Left lung (tissue), 4 donors: ENCODE measurements at regions not wholly inside any gene's neighbourhood (a gene's known extent, or its start where the extent isn't known, plus 50 kb on each side); places are given as distances from the start of the nearest gene placed in this dataset.
A peak's percentile ranks its signal among the peaks of the same experiment; 100 is the strongest.
"Not testable (repeated sequence)": the region's sequence is repeated elsewhere in the genome, so short reads cannot be mapped to it uniquely, and the experiment has no call there.

Experiments
- ATAC-seq: fragments of 200-7000 bp; cut with Tn5 transposase; one replicate; pipeline ENCODE4 v1.9.1; 2020; ENCODE audit warnings: moderate library complexity
- DNase-seq, 4 donors: peaks; one replicate each; pipeline ENCODE4 v3.0.0-alpha.2; 2013 to 2020
- H3K27ac ChIP-seq, 2 donors: fragments of 200-600 bp; sonication (generic) in 1 of 2; one replicate each; pipeline versions ENCODE4 v1.5.0 to v1.8.0; 2020 to 2021
- H3K27me3 ChIP-seq, 2 donors: fragments of 200-600 bp; sonication (generic) in 1 of 2; one replicate each; pipeline versions ENCODE4 v1.5.0 to v1.8.0; 2020 to 2021
- H3K36me3 ChIP-seq, 2 donors: fragments of 200-600 bp; sonication (generic) in 1 of 2; one replicate each; pipeline versions ENCODE4 v1.5.0 to v1.8.0; 2020 to 2021
- H3K4me1 ChIP-seq, 2 donors: fragments of 200-600 bp; one replicate each; pipeline ENCODE4 v1.8.0; 2021
- H3K4me3 ChIP-seq, 2 donors: fragments of 200-600 bp; sonication (generic) in 1 of 2; one replicate each; pipeline versions ENCODE4 v1.5.0 to v1.8.0; 2020 to 2021; ENCODE audit warnings: mild to moderate bottlenecking in 1 of 2
- H3K9me3 ChIP-seq, 2 donors: fragments of 200-600 bp; sonication (generic) in 1 of 2; one replicate each; pipeline versions ENCODE4 v1.5.0 to v1.8.0; 2020 to 2021
- intact Hi-C, 2 donors: fragments of 100-400 bp; cut with DNase I; formaldehyde crosslinking; loops; one replicate each; pipeline versions ENCODE4 v1.11.2 to v1.14.2; 2022
- TF ChIP-seq, protein P1 (sequence below), 2 donors: fragments of 200-600 bp; sonication (generic) in 1 of 2; IDR thresholded peaks; one replicate each; pipeline versions ENCODE4 v1.5.0 to v1.8.0; 2021; ENCODE audit warnings: antibody characterized with exemption in 2 of 2
- donor health status: DM: no; HTN: yes; CAD: no.
- donor health status: DM: no; HTN: no; CAD: no.

DNA sequence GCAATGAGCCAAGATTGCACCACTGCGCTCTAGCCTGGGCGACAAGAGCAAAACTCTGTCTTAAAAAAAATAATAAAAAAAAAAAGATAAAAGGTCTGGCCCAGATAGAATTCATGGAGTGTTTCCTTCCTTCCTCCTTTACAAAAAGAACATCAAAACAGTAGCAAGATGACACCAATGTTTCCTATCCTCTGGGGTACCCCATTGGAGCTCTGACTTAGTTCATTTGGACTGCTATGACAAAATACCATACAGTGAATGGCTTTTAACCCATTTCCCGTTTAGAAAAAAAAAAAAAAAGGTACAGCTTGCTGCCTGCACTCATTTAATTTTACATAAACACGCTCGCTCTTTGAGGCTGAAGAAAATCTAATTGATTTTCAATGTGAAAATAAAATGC is 89.9 kb upstream of the PRKX start:
- H3K27me3 ChIP-seq: peaks cover 7 to 17% of the 10 kb centered on the region in 2 donors
- ATAC-seq: no peak

DNA sequence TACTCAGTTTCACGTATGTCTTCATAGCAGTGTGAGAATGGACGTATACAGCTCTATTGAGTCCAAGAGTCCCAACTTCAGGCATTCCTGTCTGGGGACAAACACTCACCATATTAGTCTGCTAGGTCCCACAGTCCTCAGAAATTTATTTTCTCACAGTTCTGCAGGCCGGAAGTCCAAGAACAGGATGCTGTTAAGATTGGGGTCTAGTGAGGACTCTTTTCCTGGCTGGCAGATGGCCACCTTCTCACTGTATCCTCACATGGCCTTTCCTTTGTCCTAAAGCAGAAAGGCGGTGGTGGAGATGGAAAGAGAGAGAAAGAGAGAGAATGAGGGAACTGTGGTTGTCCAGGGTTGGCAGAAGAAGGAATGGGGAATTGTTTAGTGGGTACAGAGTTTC is 82.0 kb upstream of the PRKX start:
- ATAC-seq, intact Hi-C loops, H3K4me1 ChIP-seq, H3K27me3 ChIP-seq, H3K4me3 ChIP-seq, H3K27ac ChIP-seq, H3K9me3 ChIP-seq, DNase-seq, H3K36me3 ChIP-seq: not testable (repeated sequence)

More for the DNA sequence above, 89.9 kb upstream of the PRKX start:
- Histone ChIP-seq H3K9me3 (no peaks in the 10 kb centered on the region), H3K4me3 (no peak overlapping the region), H3K36me3 (no peaks in the 10 kb centered on the region), H3K27ac (no peak overlapping the region), H3K4me1 (no peaks in the 10 kb centered on the region)
- intact Hi-C loops: no loop called here
- no peak for DNase-seq
- TF ChIP-seq, protein P1, sequence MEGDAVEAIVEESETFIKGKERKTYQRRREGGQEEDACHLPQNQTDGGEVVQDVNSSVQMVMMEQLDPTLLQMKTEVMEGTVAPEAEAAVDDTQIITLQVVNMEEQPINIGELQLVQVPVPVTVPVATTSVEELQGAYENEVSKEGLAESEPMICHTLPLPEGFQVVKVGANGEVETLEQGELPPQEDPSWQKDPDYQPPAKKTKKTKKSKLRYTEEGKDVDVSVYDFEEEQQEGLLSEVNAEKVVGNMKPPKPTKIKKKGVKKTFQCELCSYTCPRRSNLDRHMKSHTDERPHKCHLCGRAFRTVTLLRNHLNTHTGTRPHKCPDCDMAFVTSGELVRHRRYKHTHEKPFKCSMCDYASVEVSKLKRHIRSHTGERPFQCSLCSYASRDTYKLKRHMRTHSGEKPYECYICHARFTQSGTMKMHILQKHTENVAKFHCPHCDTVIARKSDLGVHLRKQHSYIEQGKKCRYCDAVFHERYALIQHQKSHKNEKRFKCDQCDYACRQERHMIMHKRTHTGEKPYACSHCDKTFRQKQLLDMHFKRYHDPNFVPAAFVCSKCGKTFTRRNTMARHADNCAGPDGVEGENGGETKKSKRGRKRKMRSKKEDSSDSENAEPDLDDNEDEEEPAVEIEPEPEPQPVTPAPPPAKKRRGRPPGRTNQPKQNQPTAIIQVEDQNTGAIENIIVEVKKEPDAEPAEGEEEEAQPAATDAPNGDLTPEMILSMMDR (IDR thresholded peaks at IDR 0.05): no peak

DNA sequence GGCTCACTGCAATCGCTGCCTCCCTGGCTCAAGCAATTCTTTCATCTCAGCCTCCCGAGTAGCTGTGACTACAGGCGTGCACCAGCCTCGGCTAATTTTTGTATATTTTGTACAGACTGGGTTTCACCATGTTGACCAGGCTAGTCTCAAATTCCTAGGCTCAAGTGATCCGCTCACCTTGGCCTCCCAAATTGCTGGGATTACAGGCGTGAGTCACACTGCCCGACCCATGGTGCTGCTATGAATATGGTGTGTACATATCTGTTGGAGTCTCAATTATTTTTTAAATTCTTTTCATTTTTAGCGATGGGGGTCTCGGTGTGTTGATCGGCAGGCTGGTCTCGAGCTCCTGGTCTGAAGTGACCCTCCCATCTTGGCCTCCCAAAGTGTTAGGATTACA is 78.0 kb upstream of the PRKX start:
- ATAC-seq (no peak), DNase-seq (no peak)
- Histone ChIP-seq H3K9me3 (no peaks in the 10 kb centered on the region), H3K4me3 (no peak overlapping the region), H3K27ac (no peak overlapping the region), H3K27me3 (no peaks in the 10 kb centered on the region), H3K4me1 (no peaks in the 10 kb centered on the region), H3K36me3 (no peaks in the 10 kb centered on the region)
- TF ChIP-seq, protein P1 (IDR thresholded peaks at IDR 0.05): no peak
- intact Hi-C loops: no loop called here

DNA sequence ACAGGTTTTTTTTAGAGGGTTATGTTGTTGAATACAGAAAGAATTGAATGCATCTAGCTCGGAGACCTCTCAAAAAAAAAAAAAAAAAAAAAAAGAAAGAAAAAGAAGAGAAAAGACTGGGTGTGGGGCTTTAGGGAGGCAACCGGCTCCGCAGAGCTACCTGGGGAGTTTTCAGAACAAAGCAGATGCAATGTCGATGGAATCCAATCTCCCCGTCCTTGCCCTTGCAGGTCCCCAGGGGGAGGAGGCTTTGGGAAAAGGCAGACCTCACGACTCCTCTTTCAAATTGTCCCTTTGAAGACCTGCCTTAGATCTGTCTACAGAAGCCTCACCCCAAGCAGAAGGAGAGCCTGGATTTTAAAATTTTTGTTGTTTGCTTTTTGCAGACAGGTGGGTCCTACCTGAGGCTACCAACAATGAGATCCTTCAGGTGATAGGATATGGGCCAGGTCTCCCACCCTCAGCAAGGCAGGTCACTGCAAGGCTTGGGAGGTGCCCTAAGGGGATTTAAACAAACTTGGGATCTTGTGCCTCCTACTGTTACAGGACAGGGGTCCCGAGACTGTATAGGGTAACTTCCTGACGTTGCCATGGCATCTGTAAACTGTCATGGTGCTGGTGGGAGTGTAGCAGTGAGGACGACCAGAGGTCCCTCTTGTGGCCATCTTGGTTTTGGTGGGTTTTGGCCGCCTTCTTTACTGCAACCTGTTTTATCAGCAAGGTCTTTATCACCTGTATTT is 75.2 kb upstream of the PRKX start:
- H3K4me3 ChIP-seq: no peak overlapping the region
- DNase-seq: peak in 1 of 4 donors; percentile 9
- intact Hi-C loops: no loop called here
- no peaks in the 10 kb centered on the region for H3K9me3 ChIP-seq
- H3K27ac ChIP-seq: no peak overlapping the region
- no peaks in the 10 kb centered on the region for H3K27me3 ChIP-seq
- H3K4me1 ChIP-seq: no peaks in the 10 kb centered on the region
- no peaks in the 10 kb centered on the region for H3K36me3 ChIP-seq
- TF ChIP-seq, protein P1 (IDR thresholded peaks at IDR 0.05): no peak
- ATAC-seq: no peak

DNA sequence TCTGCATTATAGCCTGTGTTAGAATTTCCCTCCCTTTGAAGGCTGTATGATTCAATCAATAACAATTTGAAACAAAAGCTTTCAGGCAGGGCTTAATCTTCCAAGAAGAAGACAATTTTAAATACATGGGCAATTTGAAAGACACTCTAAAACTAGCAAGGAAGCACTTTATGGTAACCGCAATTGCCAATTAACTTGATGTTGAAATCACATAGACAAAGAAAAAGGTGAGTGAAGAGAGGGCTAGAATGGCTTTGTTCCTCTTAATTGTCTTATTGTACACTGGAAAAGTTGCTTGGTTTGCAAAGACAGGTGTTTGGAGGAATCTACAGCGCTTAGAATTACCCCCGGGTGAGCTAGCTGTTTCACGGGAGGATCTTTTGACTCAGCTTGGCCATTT is 74.4 kb upstream of the PRKX start:
- no peak for ATAC-seq

DNA sequence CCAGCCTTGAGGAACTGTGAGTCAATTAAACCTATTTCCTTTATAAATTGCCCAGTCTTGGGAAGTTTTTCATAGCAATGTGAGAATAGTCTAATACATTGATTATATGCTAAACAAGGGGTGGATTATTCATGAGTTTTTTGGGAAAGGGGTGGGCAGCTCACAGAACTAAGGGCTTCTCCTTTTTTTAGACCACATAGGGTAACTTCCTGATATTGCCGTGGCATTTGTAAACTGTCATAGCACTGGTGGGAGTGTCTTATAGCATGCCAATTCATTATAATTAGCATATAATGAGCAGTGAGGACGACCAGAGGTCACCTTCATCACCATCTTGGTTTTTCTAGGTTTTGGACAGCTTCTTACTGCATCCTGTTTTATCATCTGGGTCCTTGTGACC is 72.4 kb upstream of the PRKX start:
- H3K27ac ChIP-seq, intact Hi-C loops, H3K27me3 ChIP-seq, H3K4me1 ChIP-seq, H3K9me3 ChIP-seq, H3K4me3 ChIP-seq, H3K36me3 ChIP-seq, DNase-seq, ATAC-seq: not testable (repeated sequence)

More for the DNA sequence above, 74.4 kb upstream of the PRKX start:
- intact Hi-C loops: no loop called here
- Histone ChIP-seq H3K36me3 (no peaks in the 10 kb centered on the region), H3K9me3 (no peaks in the 10 kb centered on the region), H3K4me3 (no peak overlapping the region), H3K4me1 (no peaks in the 10 kb centered on the region), H3K27ac (no peak overlapping the region), H3K27me3 (no peaks in the 10 kb centered on the region)
- TF ChIP-seq, protein P1 (IDR thresholded peaks at IDR 0.05): no peak
- DNase-seq: no peak
